ENCODE measurements at regions not wholly inside any gene's neighbourhood (a gene's known extent, or its start where the extent isn't known, plus 50 kb on each side); places are given as distances from the start of the nearest gene placed in this dataset.

DNA sequence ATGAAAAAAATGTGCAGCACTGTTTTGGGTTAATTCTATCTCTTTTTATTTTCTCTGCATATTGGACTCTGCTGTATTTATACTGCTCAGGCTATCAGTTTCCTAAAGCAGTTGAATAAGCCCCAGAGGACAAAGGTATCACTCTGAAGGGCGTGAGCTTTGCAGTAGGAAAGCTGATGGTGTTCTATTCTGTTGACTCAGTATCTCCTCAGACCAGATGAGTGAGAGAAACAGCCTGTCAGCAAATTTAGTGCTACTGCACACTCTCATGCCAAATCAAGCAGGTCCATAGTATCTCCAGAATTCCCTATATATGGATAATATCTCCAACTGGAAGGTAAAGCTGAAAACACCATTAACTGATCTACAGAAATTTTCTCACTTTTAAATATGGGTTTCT is 132.3 kb upstream of the UGT8 start:
- no peaks in the 10 kb centered on the region for H3K9me3 Mint-ChIP-seq
- no peak overlapping the region for H3K4me3 Mint-ChIP-seq
- peaks cover 37% of the 10 kb centered on the region for H3K27me3 Mint-ChIP-seq
- no peak overlapping the region for H3K27ac Mint-ChIP-seq
- H3K36me3 Mint-ChIP-seq = no peaks in the 10 kb centered on the region
- H3K4me1 Mint-ChIP-seq = no peaks in the 10 kb centered on the region
- ATAC-seq = no peak

DNA sequence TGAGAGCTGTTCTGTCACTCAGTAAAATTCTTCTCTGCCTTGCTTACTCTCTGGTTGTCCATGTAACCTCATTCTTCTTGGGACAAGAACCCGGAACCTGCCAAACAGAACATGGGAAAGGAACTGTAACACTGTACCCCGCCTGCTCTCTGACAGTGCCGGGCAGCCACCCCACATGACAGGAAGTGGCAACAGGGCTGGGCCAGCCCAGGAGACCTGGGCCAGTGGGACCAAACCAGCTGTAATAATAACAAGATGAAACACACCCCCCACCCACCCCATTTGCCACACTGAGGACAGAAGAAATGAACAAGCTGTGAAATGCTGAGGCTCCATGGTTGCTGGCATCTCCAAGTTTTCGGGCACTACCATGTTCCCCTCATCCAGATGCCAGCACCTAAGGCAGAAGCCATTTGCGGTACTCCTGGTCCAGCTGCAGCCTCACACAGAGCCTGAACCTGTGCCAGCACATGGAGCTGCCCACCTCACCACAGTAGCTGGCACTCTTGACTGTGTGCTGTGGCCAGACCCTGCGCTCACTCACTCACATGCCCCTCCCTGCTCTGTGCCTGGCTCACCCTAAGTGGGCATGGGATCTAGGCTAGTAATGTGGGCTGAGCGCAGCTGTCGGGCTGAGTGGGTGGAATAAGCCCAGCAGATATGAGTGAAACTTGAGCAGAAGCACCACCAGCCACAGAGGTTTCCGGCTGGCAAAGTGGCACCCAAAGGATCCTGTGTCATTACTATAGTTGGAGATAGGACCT is 126.2 kb upstream of the UGT8 start:
- no peak overlapping the region for H3K4me3 Mint-ChIP-seq
- no peaks in the 10 kb centered on the region for H3K36me3 Mint-ChIP-seq
- peaks cover 3% of the 10 kb centered on the region for H3K9me3 Mint-ChIP-seq
- ATAC-seq = no peak
- H3K27ac Mint-ChIP-seq = no peak overlapping the region
- H3K4me1 Mint-ChIP-seq = no peaks in the 10 kb centered on the region
- peaks cover 14% of the 10 kb centered on the region for H3K27me3 Mint-ChIP-seq

DNA sequence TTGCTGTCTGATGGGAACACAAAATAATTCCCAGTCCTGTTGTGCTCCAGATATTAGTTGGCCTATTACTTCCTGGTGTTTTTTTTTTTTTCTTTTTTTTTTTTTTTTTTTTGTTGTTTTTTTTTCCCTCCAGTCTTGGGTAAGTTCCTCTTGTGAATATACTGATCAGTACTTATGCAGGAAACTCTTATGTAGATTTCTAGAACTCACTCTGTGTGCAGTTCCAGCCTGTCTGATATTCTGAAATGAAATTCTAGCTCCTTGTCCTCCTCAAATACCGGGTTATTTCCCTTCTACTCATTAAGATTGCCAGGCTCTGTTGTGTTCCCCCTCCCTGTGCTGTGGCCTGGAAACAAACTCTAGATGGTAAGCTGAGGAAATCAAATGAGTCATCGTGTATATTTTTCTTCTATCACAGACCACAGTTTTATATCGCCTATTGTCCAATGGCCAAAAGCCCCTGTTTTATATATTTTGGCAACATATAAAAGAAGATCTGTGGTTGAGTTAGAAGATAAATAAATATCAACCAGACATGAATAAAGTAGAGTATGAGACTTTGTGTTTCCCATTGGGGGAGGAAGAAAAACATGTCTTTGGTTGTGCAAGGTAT is 124.3 kb upstream of the UGT8 start:
- Mint-ChIP-seq H3K4me3 (no peak overlapping the region), H3K4me1 (no peaks in the 10 kb centered on the region), H3K27me3 (peaks cover 20% of the 10 kb centered on the region), H3K9me3 (peaks cover 3% of the 10 kb centered on the region), H3K27ac (no peak overlapping the region), H3K36me3 (no peaks in the 10 kb centered on the region)
- ATAC-seq = no peak

DNA sequence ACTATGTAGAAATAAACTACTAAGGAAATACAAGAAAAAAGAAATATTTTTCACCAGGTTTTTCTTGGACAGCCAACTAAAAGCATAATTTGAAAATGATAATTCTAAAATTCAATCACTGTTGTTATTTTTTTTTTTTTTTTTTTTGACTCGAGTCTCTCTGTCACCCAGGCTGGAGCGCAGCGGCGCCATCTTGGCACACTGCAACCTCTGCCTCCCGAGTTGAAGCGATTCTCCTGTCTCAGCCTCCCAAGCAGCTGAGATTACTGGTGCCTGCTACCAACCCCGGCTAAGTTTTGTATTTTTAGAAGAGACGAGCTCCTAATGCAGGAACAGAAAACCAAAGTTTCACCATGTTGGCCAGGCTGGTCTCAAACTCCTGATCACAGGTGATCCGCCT is 122.3 kb upstream of the UGT8 start:
- ATAC-seq = no peak
- H3K9me3 Mint-ChIP-seq = peaks cover 3% of the 10 kb centered on the region
- H3K4me3 Mint-ChIP-seq = no peak overlapping the region
- no peaks in the 10 kb centered on the region for H3K36me3 Mint-ChIP-seq
- H3K4me1 Mint-ChIP-seq = no peaks in the 10 kb centered on the region
- H3K27ac Mint-ChIP-seq = no peak overlapping the region
- peaks cover 35% of the 10 kb centered on the region for H3K27me3 Mint-ChIP-seq

DNA sequence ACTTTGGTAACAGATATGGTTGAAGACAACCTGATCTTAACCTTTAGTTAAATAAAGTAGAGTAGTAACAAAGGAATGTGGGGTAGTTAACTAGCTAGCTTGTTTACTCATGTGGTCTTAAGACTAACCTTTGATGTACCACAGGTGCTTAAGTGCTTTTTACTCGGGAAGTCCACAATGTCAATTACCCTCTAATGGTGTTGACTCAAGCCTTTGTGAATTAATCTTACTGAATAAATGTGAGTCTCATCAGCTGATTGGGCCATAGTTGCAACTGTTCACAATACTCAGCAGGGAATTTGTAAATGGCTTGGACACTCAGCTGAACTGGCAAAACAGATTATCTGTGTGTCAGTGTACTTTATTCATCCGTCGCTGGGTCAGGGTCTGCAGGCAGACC is 119.0 kb upstream of the UGT8 start:
- H3K27me3 Mint-ChIP-seq = peaks cover 27% of the 10 kb centered on the region
- no peaks in the 10 kb centered on the region for H3K9me3 Mint-ChIP-seq
- H3K4me1 Mint-ChIP-seq = no peaks in the 10 kb centered on the region
- ATAC-seq = no peak
- H3K4me3 Mint-ChIP-seq = no peak overlapping the region
- no peaks in the 10 kb centered on the region for H3K36me3 Mint-ChIP-seq
- H3K27ac Mint-ChIP-seq = no peak overlapping the region

DNA sequence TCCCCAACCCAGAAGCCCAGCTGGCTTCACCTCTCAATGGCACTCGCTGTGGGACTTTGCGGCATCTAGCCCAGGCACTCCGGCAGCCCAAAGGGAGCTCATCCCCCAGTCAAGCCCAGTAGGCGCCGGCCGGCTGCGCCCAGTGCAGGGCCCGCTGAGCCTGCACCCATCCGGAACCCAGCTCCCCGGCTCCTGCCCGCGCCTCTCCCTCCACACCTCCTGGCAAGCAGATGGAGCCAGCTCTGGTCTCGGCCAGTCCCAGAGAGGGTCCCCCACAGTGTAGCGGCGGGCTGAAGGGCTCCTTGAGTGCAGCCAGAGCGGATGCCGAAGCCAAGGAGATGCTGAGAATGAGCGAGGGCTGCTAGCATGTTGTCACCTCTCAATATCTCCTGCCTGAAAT is 116.8 kb upstream of the UGT8 start:
- ATAC-seq = peak; percentile 34
- H3K27me3 Mint-ChIP-seq = peaks cover 27% of the 10 kb centered on the region

DNA sequence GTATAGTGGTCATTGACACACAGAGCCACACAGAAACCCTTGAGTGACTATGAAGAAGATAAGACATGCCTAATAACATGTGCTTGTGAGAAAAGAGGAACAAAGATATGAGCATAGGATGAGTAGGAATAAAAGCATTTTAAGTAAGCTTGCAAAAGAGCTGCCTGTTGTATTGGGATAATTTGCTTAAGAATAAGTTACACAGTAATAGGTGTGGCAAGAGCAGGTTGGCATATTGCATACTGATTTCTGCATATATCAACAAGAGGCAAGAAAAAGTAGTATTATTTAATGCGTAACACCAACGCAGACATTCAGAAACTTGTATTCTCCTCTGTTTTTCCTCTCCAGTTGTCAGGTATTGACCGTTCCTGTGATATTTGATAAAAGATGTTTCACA is 111.5 kb upstream of the UGT8 start:
- H3K27ac Mint-ChIP-seq = no peak overlapping the region
- ATAC-seq = no peak
- no peaks in the 10 kb centered on the region for H3K36me3 Mint-ChIP-seq
- H3K4me1 Mint-ChIP-seq = no peaks in the 10 kb centered on the region
- peaks cover 3% of the 10 kb centered on the region for H3K27me3 Mint-ChIP-seq
- H3K4me3 Mint-ChIP-seq = no peak overlapping the region
- H3K9me3 Mint-ChIP-seq = no peaks in the 10 kb centered on the region

More for the DNA sequence above, 116.8 kb upstream of the UGT8 start:
- Mint-ChIP-seq H3K36me3 (no peaks in the 10 kb centered on the region), H3K27ac (no peak overlapping the region), H3K4me3 (no peak overlapping the region), H3K9me3 (no peaks in the 10 kb centered on the region), H3K4me1 (no peaks in the 10 kb centered on the region)

DNA sequence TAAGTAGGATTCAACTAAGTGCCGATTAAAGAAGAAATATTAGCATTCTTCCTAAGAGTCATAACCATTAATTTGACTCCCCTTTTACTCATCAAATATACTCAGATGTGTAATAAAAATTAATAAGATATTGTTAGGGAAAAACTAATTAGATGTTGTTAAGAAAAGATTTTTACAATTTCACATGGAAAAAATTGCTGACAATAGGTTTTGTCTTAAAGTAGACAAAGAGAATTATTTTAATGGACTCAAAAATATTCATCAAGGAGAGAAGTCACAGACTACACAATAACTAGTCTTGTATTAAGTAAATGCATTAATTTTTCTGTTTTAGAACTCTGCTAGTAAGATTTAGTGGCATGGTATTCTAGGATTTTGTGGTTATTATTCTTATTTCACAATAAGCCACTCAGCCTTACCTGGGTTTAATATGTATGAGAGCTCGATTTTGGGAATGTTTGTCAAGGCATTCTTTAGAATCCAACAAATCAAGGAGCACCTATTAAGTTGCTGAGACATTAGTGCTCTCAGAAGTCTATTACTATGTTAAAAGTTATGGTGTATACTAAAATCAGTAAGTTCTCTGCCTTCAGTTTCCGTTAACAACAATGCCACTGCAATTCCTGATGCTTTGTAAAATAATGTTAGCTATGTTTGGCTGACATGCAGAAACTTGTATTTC is 110.2 kb upstream of the UGT8 start:
- Mint-ChIP-seq H3K9me3 (no peaks in the 10 kb centered on the region), H3K4me3 (no peak overlapping the region), H3K4me1 (no peaks in the 10 kb centered on the region), H3K27ac (no peak overlapping the region), H3K27me3 (peaks cover 6% of the 10 kb centered on the region), H3K36me3 (no peaks in the 10 kb centered on the region)
- ATAC-seq = no peak

DNA sequence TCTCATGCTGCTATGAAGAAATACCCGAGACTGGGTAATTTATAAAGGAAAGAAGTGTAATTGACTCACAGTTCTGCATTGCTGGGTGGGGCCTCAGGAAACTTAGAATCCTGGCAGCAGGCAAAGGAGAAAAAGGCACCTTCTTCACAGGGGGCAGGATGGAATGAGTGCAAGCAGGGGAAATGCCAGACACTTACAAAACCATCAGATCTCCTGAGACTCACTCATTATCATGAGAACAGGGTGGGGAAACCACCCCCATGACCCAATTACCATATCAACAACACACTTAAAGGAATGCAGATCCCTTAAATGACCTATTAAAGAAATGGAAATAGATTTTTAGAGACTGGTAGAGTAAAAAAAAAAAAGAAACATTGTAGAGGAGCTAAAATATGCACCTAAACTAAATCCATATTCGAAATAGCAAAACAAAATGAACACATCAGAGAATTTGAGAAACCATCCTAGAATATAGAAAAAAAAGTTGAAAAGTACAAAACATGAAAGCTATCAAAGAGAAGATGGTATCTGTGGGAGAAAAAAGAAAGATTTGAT is 104.3 kb upstream of the UGT8 start:
- H3K9me3 Mint-ChIP-seq = no peaks in the 10 kb centered on the region
- H3K36me3 Mint-ChIP-seq = no peaks in the 10 kb centered on the region
- ATAC-seq = no peak
- H3K4me3 Mint-ChIP-seq = no peak overlapping the region
- no peak overlapping the region for H3K27ac Mint-ChIP-seq
- H3K4me1 Mint-ChIP-seq = peaks cover 23% of the 10 kb centered on the region
- H3K27me3 Mint-ChIP-seq = peaks cover 6% of the 10 kb centered on the region

DNA sequence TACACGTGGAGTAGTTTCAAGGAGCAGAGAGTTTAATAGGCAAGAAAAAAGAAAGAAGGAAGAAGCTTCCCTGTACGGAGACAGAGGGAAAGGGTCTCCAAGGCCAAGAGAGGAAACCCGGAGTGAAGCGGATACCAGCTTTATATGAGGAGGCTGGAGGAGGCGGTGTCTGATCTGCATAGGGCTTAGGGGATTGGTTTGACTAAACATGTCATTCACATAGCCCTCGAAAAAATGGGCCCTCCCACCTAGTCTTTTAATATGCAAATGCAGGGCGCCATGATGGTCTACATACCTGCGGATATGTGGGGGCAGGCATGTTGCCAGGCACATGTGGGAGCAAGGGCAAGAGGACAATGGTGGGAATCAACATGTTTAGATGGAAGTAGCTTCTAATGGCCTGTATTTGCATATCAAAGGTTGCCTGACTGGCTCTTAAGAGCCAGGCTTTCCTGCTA is 103.1 kb upstream of the UGT8 start:
- ATAC-seq = no peak
- no peaks in the 10 kb centered on the region for H3K36me3 Mint-ChIP-seq
- peaks cover 6% of the 10 kb centered on the region for H3K27me3 Mint-ChIP-seq
- H3K27ac Mint-ChIP-seq = no peak overlapping the region
- H3K4me1 Mint-ChIP-seq = peaks cover 23% of the 10 kb centered on the region
- H3K4me3 Mint-ChIP-seq = no peak overlapping the region
- H3K9me3 Mint-ChIP-seq = no peaks in the 10 kb centered on the region

DNA sequence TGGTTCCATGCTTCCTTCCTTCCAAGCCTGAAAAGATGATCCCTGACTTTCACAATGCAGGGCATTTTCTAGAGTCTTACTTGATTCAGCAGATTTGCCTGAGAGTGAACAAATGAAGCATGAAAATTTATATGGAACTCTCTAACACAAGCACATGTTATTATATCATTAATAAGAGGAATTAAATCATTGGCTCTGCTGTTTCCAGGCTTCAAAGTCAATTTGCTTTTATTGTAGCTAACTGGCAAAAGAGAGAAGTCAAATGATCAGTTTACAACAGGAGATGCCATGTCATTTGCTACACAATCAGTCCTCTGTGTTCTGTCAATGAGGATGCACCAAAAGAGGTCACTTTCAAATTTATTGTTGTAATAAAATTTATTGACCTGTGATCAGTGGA is 101.5 kb upstream of the UGT8 start:
- no peaks in the 10 kb centered on the region for H3K9me3 Mint-ChIP-seq
- no peak overlapping the region for H3K4me3 Mint-ChIP-seq
- no peaks in the 10 kb centered on the region for H3K36me3 Mint-ChIP-seq
- ATAC-seq = no peak
- H3K27ac Mint-ChIP-seq = no peak overlapping the region
- H3K4me1 Mint-ChIP-seq = peaks cover 23% of the 10 kb centered on the region
- H3K27me3 Mint-ChIP-seq = peaks cover 3% of the 10 kb centered on the region

DNA sequence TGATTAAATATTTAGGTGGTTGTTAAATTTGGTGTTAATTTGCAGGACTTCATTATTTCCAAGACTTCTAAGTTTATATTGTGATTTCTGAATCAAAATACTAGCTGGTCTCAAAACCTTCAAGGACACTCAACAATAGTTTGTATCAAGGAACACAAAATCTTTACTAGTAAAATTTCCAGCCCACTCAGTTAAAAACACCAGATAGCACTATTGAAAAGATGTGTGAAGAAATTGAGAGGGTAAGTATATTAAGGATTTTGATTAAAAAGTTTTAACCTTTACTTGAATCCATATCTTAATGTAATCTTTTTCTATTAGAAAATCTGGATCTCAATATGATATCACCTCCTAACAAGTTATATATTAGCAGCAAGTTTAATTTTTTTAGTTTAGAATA is 89.3 kb upstream of the UGT8 start:
- Mint-ChIP-seq H3K27ac (no peak overlapping the region), H3K9me3 (no peaks in the 10 kb centered on the region), H3K4me3 (no peak overlapping the region), H3K4me1 (no peaks in the 10 kb centered on the region), H3K36me3 (no peaks in the 10 kb centered on the region), H3K27me3 (peaks cover 33% of the 10 kb centered on the region)
- ATAC-seq = no peak

DNA sequence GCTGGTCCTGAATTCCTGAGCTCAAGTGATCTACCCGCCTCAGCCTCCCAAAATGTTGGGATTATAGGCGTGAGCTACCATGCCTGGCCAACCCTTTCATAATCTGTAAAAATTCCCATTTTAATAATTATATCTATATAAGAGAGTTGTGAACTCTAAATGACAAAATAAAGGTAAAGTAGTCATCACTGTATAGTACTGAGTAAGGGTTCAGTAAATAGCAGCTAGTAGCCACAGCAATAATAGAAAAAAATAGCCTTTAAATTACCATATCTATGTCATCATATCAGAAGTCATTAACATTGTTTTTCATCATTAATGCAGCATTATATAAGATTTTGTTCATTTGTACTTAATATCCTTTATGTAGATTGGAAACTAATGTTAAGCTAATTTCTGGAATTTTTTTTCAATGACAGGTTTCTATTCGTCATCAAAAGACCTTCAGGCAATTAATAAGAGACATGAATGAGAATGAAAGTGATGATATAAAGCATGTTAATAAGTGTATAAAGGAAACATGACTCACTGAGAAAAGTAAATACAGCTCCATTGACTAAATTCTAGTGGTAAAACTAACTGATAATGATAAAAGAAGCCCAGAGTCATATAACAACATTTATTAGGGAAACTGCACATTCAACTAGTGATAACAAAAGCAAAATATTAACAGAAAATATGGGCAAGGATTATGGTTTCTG is 85.9 kb upstream of the UGT8 start:
- Mint-ChIP-seq H3K4me1 (no peaks in the 10 kb centered on the region), H3K36me3 (no peaks in the 10 kb centered on the region), H3K27ac (no peak overlapping the region), H3K9me3 (no peaks in the 10 kb centered on the region), H3K4me3 (no peak overlapping the region), H3K27me3 (peaks cover 6% of the 10 kb centered on the region)
- ATAC-seq = no peak

DNA sequence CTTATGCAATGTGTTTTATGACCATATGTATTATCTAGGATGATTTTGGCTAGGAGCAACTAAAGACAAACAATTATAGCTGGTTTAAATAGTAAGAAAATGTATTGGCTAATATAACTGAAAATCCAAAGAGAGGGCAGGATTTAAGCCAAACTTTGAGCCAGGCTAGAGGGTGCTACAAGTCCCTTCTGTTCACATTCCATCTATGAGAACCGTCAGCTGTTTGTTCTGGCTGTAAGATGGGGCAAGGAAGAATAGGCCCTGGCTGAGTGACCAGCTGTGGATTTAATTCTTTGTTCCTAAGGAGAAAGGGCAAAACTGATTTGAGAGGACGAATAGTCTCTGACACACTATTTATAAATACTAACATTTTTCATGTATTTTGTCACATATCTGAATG is 79.2 kb upstream of the UGT8 start:
- no peaks in the 10 kb centered on the region for H3K36me3 Mint-ChIP-seq
- H3K4me1 Mint-ChIP-seq = no peaks in the 10 kb centered on the region

DNA sequence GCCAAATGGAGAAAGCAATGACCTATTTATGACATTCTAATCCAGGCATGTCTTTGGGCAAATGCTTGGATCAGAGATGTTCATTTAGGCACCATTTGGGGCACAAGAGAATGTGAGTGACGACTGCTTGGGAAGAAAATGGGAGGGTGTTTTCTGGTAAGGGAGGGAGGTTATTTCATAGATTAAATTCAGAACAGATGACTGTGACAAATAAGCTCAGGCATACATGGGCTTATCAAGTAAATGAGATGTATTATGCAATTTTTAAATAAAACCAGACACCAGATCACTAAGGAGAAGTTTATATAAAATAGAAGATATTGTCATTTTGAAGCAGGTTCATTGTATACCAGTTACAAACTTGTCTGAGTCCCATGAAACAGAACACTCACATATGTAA is 71.4 kb upstream of the UGT8 start:
- Mint-ChIP-seq H3K27me3 (peaks cover 8% of the 10 kb centered on the region), H3K4me3 (no peak overlapping the region), H3K4me1 (no peaks in the 10 kb centered on the region), H3K27ac (no peak overlapping the region), H3K9me3 (peaks cover 12% of the 10 kb centered on the region), H3K36me3 (no peaks in the 10 kb centered on the region)
- ATAC-seq = no peak

More for the DNA sequence above, 79.2 kb upstream of the UGT8 start:
- Mint-ChIP-seq H3K27me3 (no peaks in the 10 kb centered on the region), H3K4me3 (no peak overlapping the region), H3K27ac (no peak overlapping the region), H3K9me3 (peaks cover 10% of the 10 kb centered on the region)
- ATAC-seq = no peak

Data from stimulated activated memory B cell treated with anti-CD40 and anti-IgM and Interleukin-4, amounts not matched to agents 10 μg/mL and 1 μg/mL and 100 μg/mL, for 72 hours (primary cell).